ENCODE measurements at regions not wholly inside any gene's neighbourhood (a gene's known extent, or its start where the extent isn't known, plus 50 kb on each side); places are given as distances from the start of the nearest gene placed in this dataset.
"Not testable (repeated sequence)": the region's sequence is repeated elsewhere in the genome, so short reads cannot be mapped to it uniquely, and the experiment has no call there.

GRCh38 chrX:146615628-146616348, 193.8 kb upstream of the CXorf51B start:
- no TSS peak for BruUV-seq (replicated peaks)
- Histone ChIP-seq H3K4me2 (ENCODE audit: control insufficient read depth, insufficient read depth) (no peak overlapping the region), H3K27ac (ENCODE audit: control insufficient read depth, insufficient read depth) (no peak overlapping the region), H3K79me2 (ENCODE audit: control insufficient read depth, insufficient read depth, low read length) (no peaks in the 10 kb centered on the region), H3K9ac (ENCODE audit: control insufficient read depth, insufficient read depth, low read length) (no peak overlapping the region), H3K4me3 (no peak overlapping the region), H2AFZ (ENCODE audit: control insufficient read depth, low read depth, low read length) (no peak overlapping the region), H3K36me3 (ENCODE audit: control insufficient read depth in 2 of 2, insufficient read depth in 2 of 2, low read length in 1 of 2) (no peaks in the 10 kb centered on the region), H4K20me1 (ENCODE audit: control insufficient read depth, insufficient read depth) (no peaks in the 10 kb centered on the region), H3K27me3 (replicated peaks in 1 of 2; ENCODE audit: control insufficient read depth in 2 of 2, insufficient read depth in 2 of 2, low read length in 1 of 2) (no peaks in the 10 kb centered on the region), H3K9me3 (replicated peaks; ENCODE audit: control insufficient read depth, insufficient read depth, low read length) (no peaks in the 10 kb centered on the region), H3K4me1 (ENCODE audit: control insufficient read depth, insufficient read depth, low read length) (no peaks in the 10 kb centered on the region)
- SMC1A ChIA-PET (ENCODE audit: uncharacterized antibody, unreplicated experiment) = interaction anchor here (1.0 kb wide), 1 partner anchor 18 kb away, joined by 3 read pairs; no protein-coding TSS in a partner anchor
- ATAC-seq (no peak), DNase-seq (ENCODE audit: low read depth, low spot score) (no peak), FAIRE-seq (no peak)
- RAD21 ChIA-PET (ENCODE audit: unreplicated experiment) = no interaction called here
- POLR2A ChIA-PET = no interaction called here
- TF ChIP-seq DPF2 (IDR thresholded peaks at IDR 0.05) = no peak
- no peak for TF ChIP-seq CREB1 (IDR thresholded peaks at IDR 0.05; ENCODE audit: low read depth)
- TF ChIP-seq CHD4 (IDR thresholded peaks at IDR 0.05) = no peak
- no peak for TF ChIP-seq MYC (IDR thresholded peaks at IDR 0.05; ENCODE audit: insufficient read depth, insufficient read length, insufficient replicate concordance, low read length, severe bottlenecking)
- TF ChIP-seq YY1 (IDR thresholded peaks at IDR 0.05; ENCODE audit: low read depth, low read length) = no peak
- TF ChIP-seq MAX (IDR thresholded peaks at IDR 0.05; ENCODE audit: low read depth, low read length) = no peak
- TF ChIP-seq STAT3 (IDR thresholded peaks at IDR 0.05; ENCODE audit: low read depth, low read length) = no peak
- TF ChIP-seq CBX5 (IDR thresholded peaks at IDR 0.05; ENCODE audit: low read depth) = no peak
- TF ChIP-seq EP300 (IDR thresholded peaks at IDR 0.05; ENCODE audit: borderline replicate concordance in 1 of 2, control insufficient read depth in 1 of 2, low read depth in 2 of 2, low read length in 2 of 2) = no peak
- no peak for TF ChIP-seq EZH2 (IDR thresholded peaks at IDR 0.05; ENCODE audit: borderline replicate concordance, control insufficient read depth, low read depth, low read length)
- no peak for TF ChIP-seq PAX8 (IDR thresholded peaks at IDR 0.05)
- no peak for TF ChIP-seq STAT1 (conservative IDR thresholded peaks at IDR 0.05)
- TF ChIP-seq HCFC1 (IDR thresholded peaks at IDR 0.05; ENCODE audit: low read length) = no peak
- no peak for TF ChIP-seq MYB (IDR thresholded peaks at IDR 0.05; ENCODE audit: borderline replicate concordance, low read depth, low read length)
- TF ChIP-seq ZNF274 (IDR thresholded peaks at IDR 0.05; ENCODE audit: insufficient read depth, insufficient read length) = no peak
- intact Hi-C loops (cut with micrococcal nuclease; ENCODE audit: unreplicated experiment) = no loop called here
- whole genome bisulfite sequencing (ENCODE audit: insufficient coverage, insufficient replicate concordance, low lambda C conversion rate, missing lambda C conversion rate) = 4% methylated on average over 6 of the region's 6 CpGs
- CTCF ChIA-PET = no interaction called here
- in situ Hi-C loops (cut with MboI) = no loop called here

GRCh38 chrX:146619943-146620342, 189.6 kb upstream of the CXorf51B start:
- H3K36me3 ChIP-seq (ENCODE audit: control insufficient read depth in 2 of 2, insufficient read depth in 2 of 2, low read length in 1 of 2); H3K27ac ChIP-seq (ENCODE audit: control insufficient read depth, insufficient read depth); H3K4me3 ChIP-seq; POLR2A ChIA-PET; BruUV-seq (replicated peaks); SMC1A ChIA-PET (ENCODE audit: uncharacterized antibody, unreplicated experiment); FAIRE-seq; H3K4me1 ChIP-seq (ENCODE audit: control insufficient read depth, insufficient read depth, low read length); H3K9ac ChIP-seq (ENCODE audit: control insufficient read depth, insufficient read depth, low read length); DNase-seq (ENCODE audit: low read depth, low spot score); RAD21 ChIA-PET (ENCODE audit: unreplicated experiment); H3K4me2 ChIP-seq (ENCODE audit: control insufficient read depth, insufficient read depth); H3K79me2 ChIP-seq (ENCODE audit: control insufficient read depth, insufficient read depth, low read length); CTCF ChIA-PET; H3K9me3 ChIP-seq (replicated peaks; ENCODE audit: control insufficient read depth, insufficient read depth, low read length); H4K20me1 ChIP-seq (ENCODE audit: control insufficient read depth, insufficient read depth); ATAC-seq; H2AFZ ChIP-seq (ENCODE audit: control insufficient read depth, low read depth, low read length); intact Hi-C loops (cut with micrococcal nuclease; ENCODE audit: unreplicated experiment); in situ Hi-C loops (cut with MboI); H3K27me3 ChIP-seq (replicated peaks in 1 of 2; ENCODE audit: control insufficient read depth in 2 of 2, insufficient read depth in 2 of 2, low read length in 1 of 2): not testable (repeated sequence)
- 63% methylated on average over 27 of the region's 29 CpGs for WGBS (ENCODE audit: insufficient coverage, insufficient replicate concordance, low lambda C conversion rate, missing lambda C conversion rate)

All from GM12878 (cell line).